ENCODE measurements at regions not wholly inside any gene's neighbourhood (a gene's known extent, or its start where the extent isn't known, plus 50 kb on each side); places are given as distances from the start of the nearest gene placed in this dataset.
"Not testable (repeated sequence)": the region's sequence is repeated elsewhere in the genome, so short reads cannot be mapped to it uniquely, and the experiment has no call there.

GRCh38 chr21:18723171-18723570 is 319.6 kb upstream of the TMPRSS15 start:
- no peak for DNase-seq (ENCODE audit: extremely low spot score)
- CTCF ChIA-PET: no interaction called here
- TF ChIP-seq, protein P1, sequence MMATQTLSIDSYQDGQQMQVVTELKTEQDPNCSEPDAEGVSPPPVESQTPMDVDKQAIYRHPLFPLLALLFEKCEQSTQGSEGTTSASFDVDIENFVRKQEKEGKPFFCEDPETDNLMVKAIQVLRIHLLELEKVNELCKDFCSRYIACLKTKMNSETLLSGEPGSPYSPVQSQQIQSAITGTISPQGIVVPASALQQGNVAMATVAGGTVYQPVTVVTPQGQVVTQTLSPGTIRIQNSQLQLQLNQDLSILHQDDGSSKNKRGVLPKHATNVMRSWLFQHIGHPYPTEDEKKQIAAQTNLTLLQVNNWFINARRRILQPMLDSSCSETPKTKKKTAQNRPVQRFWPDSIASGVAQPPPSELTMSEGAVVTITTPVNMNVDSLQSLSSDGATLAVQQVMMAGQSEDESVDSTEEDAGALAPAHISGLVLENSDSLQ (IDR thresholded peaks at IDR 0.05): no peak
- TF ChIP-seq SP1 (IDR thresholded peaks at IDR 0.05): no peak
- no peak for TF ChIP-seq BHLHE40 (IDR thresholded peaks at IDR 0.05; ENCODE audit: borderline replicate concordance)
- no peak for TF ChIP-seq FOXK2 (IDR thresholded peaks at IDR 0.05)
- TF ChIP-seq FOXM1 (IDR thresholded peaks at IDR 0.05; ENCODE audit: borderline replicate concordance): no peak
- TF ChIP-seq FOXA1 (IDR thresholded peaks at IDR 0.05): no peak
- TF ChIP-seq ARNT (IDR thresholded peaks at IDR 0.05): no peak
- TF ChIP-seq ELF4 (IDR thresholded peaks at IDR 0.05): no peak
- no peak for TF ChIP-seq LEF1 (IDR thresholded peaks at IDR 0.05; ENCODE audit: borderline replicate concordance)
- TF ChIP-seq HDGF (IDR thresholded peaks at IDR 0.05; ENCODE audit: borderline replicate concordance): no peak
- no peak for TF ChIP-seq CTBP1 (IDR thresholded peaks at IDR 0.05; ENCODE audit: borderline replicate concordance)
- no peak for TF ChIP-seq TARDBP (IDR thresholded peaks at IDR 0.05)
- TF ChIP-seq ZNF384 (IDR thresholded peaks at IDR 0.05): no peak
- no peak for TF ChIP-seq SUZ12 (IDR thresholded peaks at IDR 0.05)
- no peak for TF ChIP-seq NFRKB (IDR thresholded peaks at IDR 0.05)
- no peak for TF ChIP-seq L3MBTL2 (conservative IDR thresholded peaks at IDR 0.05)
- POLR2A ChIA-PET: no interaction called here

GRCh38 chr21:18725653-18726052 is 322.1 kb upstream of the TMPRSS15 start:
- no peak for TF ChIP-seq SUZ12 (IDR thresholded peaks at IDR 0.05)
- TF ChIP-seq LEF1 (IDR thresholded peaks at IDR 0.05; ENCODE audit: borderline replicate concordance): no peak
- ChIA-PET POLR2A (no interaction called here), CTCF (interaction anchor here (0.6 kb wide), 1 partner anchor 34 kb away, joined by 6 read pairs; no protein-coding TSS in a partner anchor)
- DNase-seq (ENCODE audit: extremely low spot score): peak; percentile 14

DNA sequence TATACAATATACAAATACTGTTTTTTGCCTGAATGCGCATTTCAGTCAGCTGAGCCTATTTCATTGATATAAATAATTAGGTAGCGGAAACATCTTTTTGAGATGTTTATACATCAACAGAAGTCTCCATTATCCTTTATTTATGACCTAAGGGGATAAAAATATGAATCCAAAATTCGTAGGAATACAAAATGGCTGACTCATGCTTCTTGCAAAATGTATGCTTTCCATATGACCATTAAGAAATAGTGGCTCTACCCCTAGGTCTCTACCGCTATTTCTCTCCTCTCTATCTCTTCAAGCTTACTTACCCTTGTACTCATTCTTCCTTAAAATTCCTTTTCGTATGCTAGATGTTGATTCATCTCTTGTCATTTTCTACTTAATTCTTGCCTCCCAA is 338.4 kb upstream of the TMPRSS15 start:
- POLR2A ChIA-PET: no interaction called here
- CTCF ChIA-PET: no interaction called here
- TF ChIP-seq NFRKB (IDR thresholded peaks at IDR 0.05) (no peak), CTBP1 (IDR thresholded peaks at IDR 0.05; ENCODE audit: borderline replicate concordance) (no peak), LEF1 (IDR thresholded peaks at IDR 0.05; ENCODE audit: borderline replicate concordance) (no peak), ELF4 (IDR thresholded peaks at IDR 0.05) (no peak), FOXM1 (IDR thresholded peaks at IDR 0.05; ENCODE audit: borderline replicate concordance) (no peak), ARNT (IDR thresholded peaks at IDR 0.05) (no peak), FOXK2 (IDR thresholded peaks at IDR 0.05) (no peak), HDGF (IDR thresholded peaks at IDR 0.05; ENCODE audit: borderline replicate concordance) (no peak), BHLHE40 (IDR thresholded peaks at IDR 0.05; ENCODE audit: borderline replicate concordance) (no peak), L3MBTL2 (conservative IDR thresholded peaks at IDR 0.05) (no peak), FOXA1 (IDR thresholded peaks at IDR 0.05) (no peak), TARDBP (IDR thresholded peaks at IDR 0.05) (no peak), SP1 (IDR thresholded peaks at IDR 0.05) (no peak)
- TF ChIP-seq, protein P1 (IDR thresholded peaks at IDR 0.05): no peak
- no peak for DNase-seq (ENCODE audit: extremely low spot score)

DNA sequence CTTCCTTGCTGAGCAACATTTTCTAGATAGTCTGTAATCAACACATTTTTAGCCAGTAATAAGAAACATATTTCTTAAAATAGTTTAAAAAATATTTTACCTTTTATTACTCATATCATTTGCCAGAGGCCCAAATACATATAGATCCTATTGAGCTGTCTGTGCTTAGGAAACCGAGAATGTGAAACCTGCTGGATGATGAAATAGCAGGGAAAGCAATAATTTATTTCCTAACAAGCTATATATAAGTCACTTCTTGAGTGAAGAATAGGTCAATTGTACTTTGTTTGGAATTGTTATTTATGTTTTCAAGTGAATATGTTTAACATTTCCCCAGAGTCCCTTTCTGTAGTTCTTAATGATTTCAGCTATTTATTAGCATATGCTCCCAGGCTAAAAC is 339.9 kb upstream of the TMPRSS15 start:
- ChIA-PET CTCF (no interaction called here), POLR2A (no interaction called here)
- TF ChIP-seq SP1 (IDR thresholded peaks at IDR 0.05) (no peak), FOXA1 (IDR thresholded peaks at IDR 0.05) (no peak), FOXK2 (IDR thresholded peaks at IDR 0.05) (no peak), HDGF (IDR thresholded peaks at IDR 0.05; ENCODE audit: borderline replicate concordance) (no peak), BHLHE40 (IDR thresholded peaks at IDR 0.05; ENCODE audit: borderline replicate concordance) (no peak), L3MBTL2 (conservative IDR thresholded peaks at IDR 0.05) (no peak), ARNT (IDR thresholded peaks at IDR 0.05) (no peak), ELF4 (IDR thresholded peaks at IDR 0.05) (no peak), CTBP1 (IDR thresholded peaks at IDR 0.05; ENCODE audit: borderline replicate concordance) (no peak), TARDBP (IDR thresholded peaks at IDR 0.05) (no peak), LEF1 (IDR thresholded peaks at IDR 0.05; ENCODE audit: borderline replicate concordance) (no peak), FOXM1 (IDR thresholded peaks at IDR 0.05; ENCODE audit: borderline replicate concordance) (no peak), ZNF384 (IDR thresholded peaks at IDR 0.05) (no peak), SUZ12 (IDR thresholded peaks at IDR 0.05) (no peak), NFRKB (IDR thresholded peaks at IDR 0.05) (no peak)
- TF ChIP-seq, protein P1 (IDR thresholded peaks at IDR 0.05): no peak
- no peak for DNase-seq (ENCODE audit: extremely low spot score)

DNA sequence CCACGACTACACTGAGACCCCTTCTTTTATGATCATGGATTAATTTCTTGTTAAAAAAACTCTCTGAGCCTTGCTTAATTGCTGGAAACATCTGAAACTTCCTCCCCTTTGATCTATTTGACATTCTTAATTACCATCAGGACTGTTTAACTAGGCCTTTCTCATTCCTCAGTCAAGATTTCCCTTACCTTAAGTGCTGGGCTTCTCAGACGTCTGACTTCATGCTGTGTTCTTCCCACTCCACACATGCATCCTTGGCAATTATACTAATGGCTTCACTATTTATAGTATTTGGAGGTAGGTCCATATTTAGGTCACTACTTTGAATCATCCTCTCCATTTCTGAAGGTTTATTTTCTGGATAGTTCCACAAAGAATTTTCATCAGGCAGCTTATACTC is 341.3 kb upstream of the TMPRSS15 start:
- POLR2A ChIA-PET: no interaction called here
- DNase-seq (ENCODE audit: extremely low spot score): no peak
- TF ChIP-seq LEF1 (IDR thresholded peaks at IDR 0.05; ENCODE audit: borderline replicate concordance) (no peak), FOXA1 (IDR thresholded peaks at IDR 0.05) (no peak), TARDBP (IDR thresholded peaks at IDR 0.05) (no peak), SUZ12 (IDR thresholded peaks at IDR 0.05) (no peak)
- CTCF ChIA-PET: no interaction called here

DNA sequence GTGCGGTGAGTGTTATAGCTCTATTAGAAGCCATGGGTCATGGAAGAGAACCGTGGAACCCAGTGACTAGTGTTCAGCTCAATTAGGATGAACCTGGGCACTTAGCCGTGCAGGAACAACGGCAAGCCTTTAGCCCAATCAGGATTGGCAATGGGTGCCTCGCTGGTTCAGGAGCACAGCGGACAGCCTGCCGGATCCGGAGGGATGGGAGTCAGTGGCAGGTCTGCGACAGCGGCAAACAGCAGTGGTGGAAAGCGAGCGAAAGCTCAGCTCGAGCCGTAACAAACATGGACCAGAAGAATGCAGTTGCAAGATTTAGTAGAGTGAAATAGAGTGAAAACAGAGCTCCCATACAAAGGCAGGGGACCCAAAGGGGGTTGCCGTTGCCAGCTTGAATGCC is 349.3 kb upstream of the TMPRSS15 start:
- POLR2A ChIA-PET; DNase-seq (ENCODE audit: extremely low spot score): not testable (repeated sequence)
- CTCF ChIA-PET: interaction anchor here (0.6 kb wide), 1 partner anchor 152 kb away, joined by 3 read pairs; no protein-coding TSS in a partner anchor

GRCh38 chr21:18756272-18756671 is 352.7 kb upstream of the TMPRSS15 start:
- DNase-seq (ENCODE audit: extremely low spot score); CTCF ChIA-PET; POLR2A ChIA-PET: not testable (repeated sequence)

Measured in HEK293T (cell line).